ENCODE measurements at regions not wholly inside any gene's neighbourhood (a gene's known extent, or its start where the extent isn't known, plus 50 kb on each side); places are given as distances from the start of the nearest gene placed in this dataset.

DNA sequence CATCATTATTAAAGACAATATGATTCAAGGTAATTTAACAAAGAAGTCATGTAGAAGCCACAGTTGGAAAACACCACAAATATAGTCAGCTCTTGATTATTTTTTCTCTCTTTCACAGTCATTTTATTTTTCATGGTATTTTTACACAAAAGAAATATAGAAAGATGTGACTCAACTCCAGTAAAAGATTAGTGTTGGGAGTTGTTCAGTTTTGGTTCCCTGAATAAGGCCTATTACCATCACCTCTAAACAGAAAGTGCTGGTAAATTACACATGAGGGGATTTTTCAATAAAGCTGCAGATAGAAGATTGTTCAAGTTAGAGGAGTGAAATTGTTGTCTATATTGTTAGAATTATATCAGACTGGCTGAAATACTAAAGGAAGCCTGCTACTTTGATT is 107.0 kb downstream of the DDIT4L start:
- DNase-seq (ENCODE audit: low read depth) = no peak

DNA sequence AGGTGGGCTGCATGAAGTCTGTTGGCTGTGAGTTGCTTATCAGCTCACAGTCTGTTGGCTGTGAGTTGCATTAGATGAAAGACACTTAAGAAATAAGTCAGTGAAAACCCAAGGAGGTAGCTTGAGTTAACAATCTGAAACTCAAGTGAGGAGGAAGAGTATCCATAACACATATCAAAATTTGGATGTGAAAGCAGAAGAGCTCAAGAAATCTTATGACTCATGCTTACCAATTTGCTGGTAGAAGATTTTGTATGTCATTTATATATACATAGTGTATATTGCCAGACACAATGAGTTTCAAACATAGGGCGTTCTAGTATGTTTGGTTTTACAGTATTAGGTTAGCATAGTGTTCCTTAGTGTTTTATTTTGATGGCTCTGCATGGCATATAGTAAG is 107.4 kb downstream of the DDIT4L start:
- no peak for DNase-seq (ENCODE audit: low read depth)

GRCh38 chr4:100081491-100081890 is 108.8 kb downstream of the DDIT4L start:
- DNase-seq (ENCODE audit: low read depth) = no peak

DNA sequence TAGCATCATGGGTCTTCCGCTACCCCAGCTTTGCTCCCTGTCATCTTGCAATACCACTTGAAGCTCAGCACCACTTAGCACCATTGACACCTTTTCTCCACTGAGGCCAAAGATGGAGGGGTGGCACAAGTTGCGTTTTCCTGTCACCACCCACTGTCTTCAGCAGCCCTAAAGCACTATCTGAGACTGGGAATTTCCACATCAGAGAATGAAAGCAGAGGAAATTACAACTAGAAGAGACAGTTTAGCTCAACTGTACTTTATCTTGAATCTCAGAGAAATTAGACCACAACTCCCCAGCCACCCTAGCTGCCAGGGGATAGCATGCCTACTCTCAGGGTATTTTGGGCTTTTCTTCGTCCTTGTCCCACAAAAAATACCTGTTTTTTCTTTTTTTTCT is 111.0 kb downstream of the DDIT4L start:
- DNase-seq (ENCODE audit: low read depth) = no peak

GRCh38 chr4:100076753-100077152 is 113.5 kb downstream of the DDIT4L start:
- no peak for DNase-seq (ENCODE audit: low read depth)

DNA sequence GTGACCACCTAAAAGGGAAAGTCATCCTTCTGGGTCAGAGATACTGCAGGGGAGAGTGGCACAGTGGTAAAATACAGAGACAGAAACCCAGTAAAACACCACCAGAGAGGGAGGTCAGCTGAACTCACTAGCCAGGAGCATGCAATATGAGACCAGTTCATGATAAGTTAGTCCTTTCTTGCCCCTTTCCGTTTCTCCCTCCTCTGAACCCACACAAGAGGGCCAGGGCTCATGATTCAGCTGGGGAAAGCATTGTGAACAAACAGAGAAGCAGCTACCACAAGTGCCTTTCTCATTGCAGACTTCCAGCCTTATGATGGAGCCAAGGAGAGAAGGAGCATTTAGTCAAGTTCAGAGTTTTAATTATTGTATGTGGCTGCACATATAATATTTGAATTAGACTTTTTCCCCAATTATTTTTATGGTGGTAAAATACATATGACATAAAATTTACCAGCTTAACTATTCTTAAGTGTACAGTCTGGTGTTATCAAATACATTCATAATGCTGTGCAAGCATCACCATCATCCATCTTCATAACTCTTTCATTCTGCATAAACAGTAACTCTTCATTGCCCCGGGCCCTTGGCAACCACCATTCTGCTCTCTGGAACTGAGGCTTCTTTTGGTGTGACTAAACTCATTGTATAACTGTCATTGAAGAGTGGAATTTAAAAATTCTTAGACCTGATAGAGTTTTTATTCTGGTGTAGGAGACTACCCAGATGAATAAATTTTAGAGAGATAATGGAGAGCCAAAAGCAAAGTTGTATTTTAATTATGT is 114.6 kb downstream of the DDIT4L start:
- no peak for DNase-seq (ENCODE audit: low read depth)

DNA sequence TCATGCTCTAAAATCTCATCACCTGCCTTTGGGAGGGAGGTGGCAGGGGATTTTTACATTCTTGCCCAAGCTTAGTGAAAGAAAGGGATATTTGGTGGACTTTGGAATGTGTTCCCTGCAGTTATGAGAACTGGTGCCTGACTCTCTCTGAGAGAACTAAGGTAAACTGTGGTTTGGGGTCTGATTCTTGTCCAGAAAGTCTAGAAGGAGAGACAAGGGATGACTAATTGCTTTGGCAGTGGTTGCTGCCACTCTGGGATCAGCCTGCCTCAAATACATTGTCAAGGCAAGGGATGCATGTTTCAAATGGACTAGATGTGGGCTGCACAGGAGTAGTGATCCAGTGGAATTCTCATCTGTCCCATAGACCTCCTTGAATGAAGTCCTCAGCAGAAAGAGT is 115.2 kb downstream of the DDIT4L start:
- DNase-seq (ENCODE audit: low read depth) = no peak

- DNase-seq (ENCODE audit: low read depth) = no peak
Observed at GRCh38 chr4:100071506-100071905, 118.8 kb downstream of the DDIT4L start.

DNA sequence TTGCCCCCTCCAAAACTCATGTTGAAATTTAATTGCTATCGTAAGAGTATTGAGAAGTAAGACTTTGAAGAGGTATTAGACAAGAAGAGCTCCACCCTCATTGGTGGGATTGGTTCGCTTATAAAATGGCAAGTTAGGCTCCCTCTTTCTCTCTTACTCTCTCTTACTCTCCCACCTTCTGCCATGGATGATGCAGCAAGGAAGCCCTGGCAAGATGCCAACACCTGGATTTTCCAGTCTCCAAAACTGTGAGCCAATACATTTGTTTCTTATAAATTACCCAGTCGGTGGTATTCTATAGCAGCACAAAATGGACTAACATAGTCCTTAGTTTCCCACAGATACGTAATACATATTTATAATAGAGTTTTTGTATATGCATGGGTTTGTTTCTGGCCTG is 119.4 kb downstream of the DDIT4L start:
- DNase-seq (ENCODE audit: low read depth) = no peak

GRCh38 chr4:100069207-100069606 is 119.1 kb upstream of the H2AZ1 start:
- DNase-seq (ENCODE audit: low read depth) = no peak

DNA sequence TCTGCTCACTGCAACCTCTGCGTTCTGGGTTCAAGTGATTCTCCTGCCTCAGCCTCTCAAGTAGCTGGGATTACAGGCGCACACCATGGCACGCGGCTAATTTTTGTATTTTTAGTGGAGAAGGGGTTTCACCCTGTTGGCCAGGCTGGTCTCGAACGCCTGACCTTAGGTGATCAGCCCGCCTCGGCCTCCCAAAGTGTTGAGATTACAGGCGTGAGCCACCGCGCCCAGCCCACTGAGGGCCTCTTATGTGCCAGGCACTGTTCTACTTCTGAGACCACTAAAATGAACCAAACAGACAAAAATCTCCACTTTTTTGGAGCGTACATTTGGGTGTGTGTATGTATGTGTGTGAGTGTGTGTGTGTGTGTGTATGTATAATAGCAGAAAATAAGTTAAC is 117.2 kb upstream of the H2AZ1 start:
- DNase-seq (ENCODE audit: low read depth) = no peak

DNA sequence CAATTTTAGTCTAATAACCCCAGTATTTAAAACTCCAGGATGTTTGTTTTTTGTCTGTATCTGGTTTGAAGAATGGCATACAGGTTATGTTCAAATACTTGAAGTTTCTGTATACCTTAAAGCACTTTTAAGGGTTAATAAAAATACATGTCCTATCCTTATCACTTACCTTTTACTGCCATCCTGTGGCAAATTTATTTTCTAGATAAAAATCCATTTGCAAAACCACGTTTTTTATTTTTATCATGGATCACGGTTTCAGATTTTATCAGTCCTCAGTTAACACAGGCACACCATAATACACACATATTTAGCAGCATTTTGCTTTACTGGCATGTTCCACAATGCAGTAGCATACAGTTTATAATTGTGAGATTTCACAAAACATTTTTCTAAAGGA is 113.3 kb upstream of the H2AZ1 start:
- DNase-seq (ENCODE audit: low read depth) = no peak

DNA sequence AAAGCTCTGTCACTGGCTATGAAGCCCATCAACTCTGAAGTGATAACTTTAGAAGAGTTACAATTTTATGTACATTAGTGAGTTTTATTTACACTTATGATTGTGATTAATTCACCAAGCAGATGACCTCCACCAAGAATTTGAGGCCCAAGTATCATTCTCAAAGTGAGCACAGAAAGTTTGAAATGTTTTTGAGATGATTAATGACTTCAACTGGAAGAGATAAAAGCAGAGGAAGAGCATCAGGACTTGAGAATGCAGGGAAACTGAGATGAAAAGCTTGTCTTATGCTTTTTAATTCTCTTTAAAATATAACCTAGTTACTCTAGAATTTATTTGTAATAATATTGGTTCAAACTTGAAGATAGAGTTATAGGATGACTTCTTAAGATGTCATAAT is 112.8 kb upstream of the H2AZ1 start:
- DNase-seq (ENCODE audit: low read depth) = no peak

DNA sequence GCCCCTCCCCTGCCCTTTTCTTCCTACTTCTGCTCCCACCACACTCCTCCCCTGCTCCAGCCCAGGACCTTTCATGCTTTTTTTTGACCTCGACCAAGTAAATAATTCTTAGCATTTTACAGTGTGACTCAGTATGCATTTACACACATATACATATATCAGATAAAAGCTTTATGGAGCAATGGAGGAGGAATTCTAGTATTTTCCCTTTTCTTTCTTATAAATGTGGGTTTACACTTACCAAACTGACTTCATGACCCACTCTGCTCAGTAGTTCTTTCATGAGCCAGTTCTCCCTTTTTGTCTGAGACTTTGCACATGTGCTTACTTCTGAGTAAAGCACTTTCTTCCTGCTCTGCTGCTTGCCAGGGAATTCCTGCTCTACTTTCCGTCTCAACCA is 111.8 kb upstream of the H2AZ1 start:
- no peak for DNase-seq (ENCODE audit: low read depth)

- DNase-seq (ENCODE audit: low read depth) = no peak
Observed at GRCh38 chr4:100060765-100061416, 110.8 kb upstream of the H2AZ1 start.

GRCh38 chr4:100059467-100059866 is 109.4 kb upstream of the H2AZ1 start:
- no peak for DNase-seq (ENCODE audit: low read depth)

DNA sequence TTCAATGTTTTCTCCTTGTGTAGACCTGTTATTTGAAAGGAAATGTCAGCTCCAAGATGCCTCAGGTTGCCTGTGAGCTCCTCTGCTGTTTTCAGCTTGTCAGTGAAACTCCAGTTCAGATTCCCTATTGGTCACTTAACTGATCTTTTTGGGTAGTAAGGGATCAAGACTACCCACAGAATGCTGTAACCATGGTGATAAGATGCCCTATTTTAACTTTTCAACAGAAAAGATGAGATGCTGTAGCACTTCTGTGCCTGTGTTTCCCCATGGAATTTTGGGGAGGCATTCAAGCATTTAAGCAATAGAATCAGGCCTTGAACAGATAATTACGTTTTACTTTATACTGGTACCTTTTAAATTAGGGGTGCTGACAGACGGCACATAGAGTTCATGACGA is 106.6 kb upstream of the H2AZ1 start:
- no peak for DNase-seq (ENCODE audit: low read depth)

DNA sequence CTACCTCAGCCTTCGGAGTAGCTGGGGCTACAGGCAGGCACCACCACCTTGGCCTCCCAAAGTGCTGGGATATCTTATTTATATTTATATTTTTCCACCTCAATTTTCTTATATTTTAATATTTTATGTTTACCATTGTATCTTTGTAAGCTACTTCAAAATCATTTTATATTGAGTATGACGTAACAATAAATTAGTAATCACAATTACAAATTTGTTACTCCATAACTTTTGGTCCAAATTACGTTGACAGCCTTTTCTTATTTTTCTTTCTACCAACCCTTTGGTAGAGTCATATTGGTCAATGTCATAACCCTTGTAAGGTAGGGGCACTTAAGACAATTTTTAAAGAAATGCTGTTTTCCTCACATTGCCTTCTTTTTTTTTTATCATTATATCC is 104.0 kb upstream of the H2AZ1 start:
- no peak for DNase-seq (ENCODE audit: low read depth)

GRCh38 chr4:100049872-100050271 is 99.8 kb upstream of the H2AZ1 start:
- no peak for DNase-seq (ENCODE audit: low read depth)

DNA sequence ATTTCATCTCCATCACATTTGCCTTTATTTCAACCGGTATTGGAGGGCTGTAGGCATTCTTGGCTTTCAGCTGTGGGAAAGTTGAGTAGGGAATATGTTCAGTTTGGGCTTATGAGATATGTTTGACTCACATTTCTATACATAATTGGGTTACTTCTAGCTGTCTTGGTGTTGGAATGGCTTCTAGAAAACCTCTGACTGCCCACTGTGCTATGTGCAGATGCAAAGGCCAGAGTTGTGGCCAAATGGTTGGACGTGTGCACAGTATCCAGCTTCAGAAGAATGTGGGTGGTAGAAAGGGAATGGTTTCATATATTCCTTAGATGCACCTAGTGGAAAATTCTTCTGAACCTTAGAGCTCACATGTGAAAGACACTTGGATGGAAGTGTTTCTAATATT is 92.6 kb upstream of the H2AZ1 start:
- no peak for DNase-seq (ENCODE audit: low read depth)

GRCh38 chr4:100042235-100042634 is 92.2 kb upstream of the H2AZ1 start:
- DNase-seq (ENCODE audit: low read depth) = no peak

DNA sequence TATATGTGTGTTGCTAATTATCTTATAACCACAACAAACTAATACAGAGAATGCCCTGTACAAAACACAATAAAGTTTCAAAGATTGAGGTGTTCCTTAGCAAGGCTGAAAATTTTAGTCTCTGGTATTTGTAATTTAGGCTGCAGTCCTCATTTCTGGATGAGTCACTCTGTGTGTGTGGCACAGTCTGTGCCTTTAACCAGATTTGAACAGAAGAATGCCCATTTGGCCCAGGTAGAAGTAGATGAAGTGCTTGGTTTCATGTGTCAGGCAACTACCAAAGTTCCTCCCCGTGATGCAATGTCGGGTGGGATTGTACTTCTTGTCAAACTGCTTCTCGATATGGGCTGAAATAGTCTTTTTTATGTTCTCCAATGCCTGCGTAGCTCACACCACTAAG is 91.6 kb upstream of the H2AZ1 start:
- no peak for DNase-seq (ENCODE audit: low read depth)

GRCh38 chr4:100034023-100034664 is 84.1 kb upstream of the H2AZ1 start:
- no peak for DNase-seq (ENCODE audit: low read depth)
